CD14-positive monocyte (primary cell): ENCODE measurements at regions not wholly inside any gene's neighbourhood (a gene's known extent, or its start where the extent isn't known, plus 50 kb on each side); places are given as distances from the start of the nearest gene placed in this dataset.

Source experiments
- DNase-seq, 3 donors: peaks; one replicate each; pipeline ENCODE4 v3.0.0-alpha.2; 2011 to 2022
- H2AFZ ChIP-seq: 2 replicates; pipeline ENCODE4 v1.6.0; 2012; ENCODE audit warnings: mild to moderate bottlenecking, low read depth, low read length, inconsistent platforms; ENCODE audit not compliant: insufficient read depth, poor library complexity, severe bottlenecking
- H3K27ac ChIP-seq, 2 donors: 1 replicate in 1 of 2; 2 replicates in 1 of 2; pipeline ENCODE4 v1.5.1; 2012 to 2013; ENCODE audit warnings: low read length in 2 of 2, control low read depth in 1 of 2, inconsistent platforms in 1 of 2, low read depth in 1 of 2, mild to moderate bottlenecking in 1 of 2
- H3K27me3 ChIP-seq, 2 donors: one replicate each; pipeline versions ENCODE4 v1.6.0 to v1.6.1; 2011 to 2013; ENCODE audit warnings: low read length in 2 of 2; ENCODE audit not compliant: control insufficient read depth in 2 of 2, insufficient read depth in 2 of 2
- H3K36me3 ChIP-seq, 2 donors: replicated peaks in 1 of 2; 1 replicate in 1 of 2; 2 replicates in 1 of 2; pipeline versions ENCODE4 v1.5.1 to v1.6.1; 2012 to 2013; ENCODE audit warnings: low read length in 2 of 2, control low read depth in 1 of 2, inconsistent platforms in 1 of 2, mild to moderate bottlenecking in 1 of 2; ENCODE audit not compliant: insufficient read depth in 2 of 2, control insufficient read depth in 1 of 2
- H3K4me1 ChIP-seq, 2 donors: 1 replicate in 1 of 2; 2 replicates in 1 of 2; pipeline versions ENCODE4 v1.5.1 to v1.6.1; 2012 to 2013; ENCODE audit warnings: low read length in 2 of 2, control low read depth in 1 of 2, inconsistent platforms in 1 of 2, mild to moderate bottlenecking in 1 of 2, moderate library complexity in 1 of 2; ENCODE audit not compliant: insufficient read depth in 2 of 2, control insufficient read depth in 1 of 2
- H3K4me2 ChIP-seq: replicated peaks from 2 replicates; pipeline ENCODE3; 2012; ENCODE audit warnings: low read length, moderate library complexity, mild to moderate bottlenecking; ENCODE audit not compliant: poor library complexity, severe bottlenecking; ENCODE audit errors: extremely low read depth
- H3K4me3 ChIP-seq, 3 experiments: fragments of 200-600 bp in 1 of 3; sonication (generic) in 1 of 3; replicated peaks in 1 of 3; 1 replicate in 2 of 3; 2 replicates in 1 of 3; pipeline ENCODE4 v1.5.1; 2011 to 2013; ENCODE audit warnings: low read length in 3 of 3, mild to moderate bottlenecking in 3 of 3, control low read depth in 2 of 3, low read depth in 2 of 3, inconsistent platforms in 1 of 3, moderate library complexity in 1 of 3
- H3K79me2 ChIP-seq: 2 replicates; pipeline ENCODE4 v1.6.0; 2012; ENCODE audit warnings: mild to moderate bottlenecking, control low read depth, inconsistent platforms, low read length, moderate library complexity; ENCODE audit not compliant: insufficient read depth
- H3K9ac ChIP-seq: 2 replicates; pipeline ENCODE4 v1.6.0; 2017; ENCODE audit warnings: low read length, mild to moderate bottlenecking; ENCODE audit not compliant: insufficient read depth, poor library complexity, severe bottlenecking
- H3K9me3 ChIP-seq, 2 donors: replicated peaks in 1 of 2; 1 replicate in 1 of 2; 2 replicates in 1 of 2; pipeline versions ENCODE4 v1.5.1 to v1.6.1; 2012 to 2013; ENCODE audit warnings: low read length in 2 of 2, control low read depth in 1 of 2; ENCODE audit not compliant: control insufficient read depth in 1 of 2, insufficient read depth in 1 of 2
- H4K20me1 ChIP-seq: 2 replicates; pipeline ENCODE4 v1.6.0; 2012; ENCODE audit warnings: mild to moderate bottlenecking, low read length, control low read depth, moderate library complexity; ENCODE audit not compliant: insufficient read depth
- H3K27ac Mint-ChIP-seq, 7 donors: one replicate each; pipeline ENCODE4 v1.8.0; 2020; ENCODE audit warnings: mild to moderate bottlenecking in 7 of 7, mixed read lengths in 7 of 7, moderate library complexity in 6 of 7, inconsistent platforms in 2 of 7
- H3K27me3 Mint-ChIP-seq, 3 donors: one replicate each; pipeline ENCODE4 v1.8.0; 2021 to 2022; ENCODE audit warnings: low read depth in 3 of 3, mild to moderate bottlenecking in 3 of 3, mixed read lengths in 3 of 3, moderate library complexity in 3 of 3, inconsistent platforms in 1 of 3
- H3K36me3 Mint-ChIP-seq, 2 donors: one replicate each; pipeline ENCODE4 v1.8.0; 2020; ENCODE audit warnings: mixed read lengths in 2 of 2, inconsistent platforms in 1 of 2, mild to moderate bottlenecking in 1 of 2
- H3K4me1 Mint-ChIP-seq: one replicate; pipeline ENCODE4 v1.8.0; 2020; ENCODE audit warnings: mild to moderate bottlenecking, mixed read lengths
- H3K4me3 Mint-ChIP-seq, 2 donors: one replicate each; pipeline ENCODE4 v1.8.0; 2020; ENCODE audit warnings: mild to moderate bottlenecking in 2 of 2, mixed read lengths in 2 of 2, moderate library complexity in 1 of 2
- H3K9me3 Mint-ChIP-seq, 7 donors: one replicate each; pipeline ENCODE4 v1.8.0; 2020 to 2022; ENCODE audit warnings: mixed read lengths in 7 of 7, mild to moderate bottlenecking in 6 of 7, moderate library complexity in 6 of 7, inconsistent platforms in 2 of 7
- WGBS: methylation state at CpG from one replicate; pipeline ENCODE4 v1.1.5; 2013; ENCODE audit warnings: missing lambda C conversion rate; ENCODE audit not compliant: insufficient coverage; 5-methylcytosine and 5-hydroxymethylcytosine counted together
- intact Hi-C, 2 donors: fragments of 100-400 bp; cut with micrococcal nuclease; formaldehyde crosslinking; loops; one replicate each; pipeline versions ENCODE4 v1.15.0 to v1.15.1; 2023
- TF ChIP-seq, protein P1 (sequence below): fragments of 200-600 bp; IDR thresholded peaks from one replicate; pipeline ENCODE4 v1.8.0; 2022; ENCODE audit warnings: antibody characterized with exemption, mild to moderate bottlenecking

DNA sequence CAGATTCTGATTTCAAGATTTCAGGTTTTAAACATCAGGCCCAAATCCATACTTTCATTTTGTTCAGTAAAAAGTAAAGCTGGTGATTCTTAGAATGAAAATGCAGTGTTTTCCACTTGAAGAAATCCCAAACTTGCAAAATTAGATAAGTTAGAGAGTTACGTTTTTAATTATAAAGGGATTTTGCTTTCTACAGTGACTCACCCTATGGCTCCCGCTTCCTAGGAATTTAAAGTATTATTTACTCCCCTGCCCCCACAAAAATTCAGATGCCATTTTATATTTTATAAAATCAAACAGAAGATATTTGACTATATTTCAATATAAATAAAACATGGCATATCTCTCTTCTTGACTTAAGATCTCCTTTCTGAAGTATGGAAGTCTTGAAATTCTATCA lies 402.9 kb downstream of the ZSWIM6 start:
- intact Hi-C loops, result no loop called here
- no peaks in the 10 kb centered on the region for H3K79me2 ChIP-seq
- no CpG with 5 or more reads among the region's 2 CpGs for WGBS
- H3K4me1 Mint-ChIP-seq, result no peaks in the 10 kb centered on the region
- no peak overlapping the region for H3K4me3 ChIP-seq
- no peaks in the 10 kb centered on the region for H3K9me3 ChIP-seq
- no peak overlapping the region for H3K4me3 Mint-ChIP-seq
- peaks cover 5 to 14% (median 10%) of the 10 kb centered on the region in 3 donors for H3K27me3 Mint-ChIP-seq
- no peaks in the 10 kb centered on the region for H3K36me3 ChIP-seq
- no peaks in the 10 kb centered on the region for H3K4me1 ChIP-seq
- H3K9me3 Mint-ChIP-seq, result no peaks in the 10 kb centered on the region
- no peaks in the 10 kb centered on the region for H4K20me1 ChIP-seq
- H3K9ac ChIP-seq, result no peak overlapping the region
- no peak overlapping the region for H3K27ac ChIP-seq
- H3K36me3 Mint-ChIP-seq, result no peaks in the 10 kb centered on the region
- TF ChIP-seq, protein P1, sequence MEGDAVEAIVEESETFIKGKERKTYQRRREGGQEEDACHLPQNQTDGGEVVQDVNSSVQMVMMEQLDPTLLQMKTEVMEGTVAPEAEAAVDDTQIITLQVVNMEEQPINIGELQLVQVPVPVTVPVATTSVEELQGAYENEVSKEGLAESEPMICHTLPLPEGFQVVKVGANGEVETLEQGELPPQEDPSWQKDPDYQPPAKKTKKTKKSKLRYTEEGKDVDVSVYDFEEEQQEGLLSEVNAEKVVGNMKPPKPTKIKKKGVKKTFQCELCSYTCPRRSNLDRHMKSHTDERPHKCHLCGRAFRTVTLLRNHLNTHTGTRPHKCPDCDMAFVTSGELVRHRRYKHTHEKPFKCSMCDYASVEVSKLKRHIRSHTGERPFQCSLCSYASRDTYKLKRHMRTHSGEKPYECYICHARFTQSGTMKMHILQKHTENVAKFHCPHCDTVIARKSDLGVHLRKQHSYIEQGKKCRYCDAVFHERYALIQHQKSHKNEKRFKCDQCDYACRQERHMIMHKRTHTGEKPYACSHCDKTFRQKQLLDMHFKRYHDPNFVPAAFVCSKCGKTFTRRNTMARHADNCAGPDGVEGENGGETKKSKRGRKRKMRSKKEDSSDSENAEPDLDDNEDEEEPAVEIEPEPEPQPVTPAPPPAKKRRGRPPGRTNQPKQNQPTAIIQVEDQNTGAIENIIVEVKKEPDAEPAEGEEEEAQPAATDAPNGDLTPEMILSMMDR, result no peak
- no peak overlapping the region for H3K4me2 ChIP-seq
- H2AFZ ChIP-seq, result no peak overlapping the region
- no peaks in the 10 kb centered on the region for H3K27me3 ChIP-seq
- no peak overlapping the region for H3K27ac Mint-ChIP-seq
- no peak for DNase-seq

DNA sequence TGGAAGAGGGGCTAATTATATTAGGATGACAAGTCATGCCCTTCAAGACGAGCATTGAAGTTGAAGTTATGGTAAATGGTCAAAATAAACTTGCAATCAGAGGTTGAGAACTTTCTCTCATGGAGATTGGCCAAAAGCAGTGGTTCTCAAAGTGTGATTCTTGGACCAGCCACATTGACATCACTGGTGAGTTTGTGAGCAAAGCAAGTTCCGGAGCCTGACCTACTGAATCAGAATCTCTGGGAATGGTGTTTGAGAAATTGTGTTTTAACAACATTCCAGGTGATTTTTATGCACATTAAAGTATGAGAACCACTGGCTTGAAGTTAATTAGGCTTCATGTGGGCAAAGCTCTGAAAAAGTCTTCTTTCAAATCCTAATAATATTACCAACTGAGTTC lies 403.5 kb downstream of the ZSWIM6 start:
- no peak for DNase-seq
- Histone ChIP-seq H3K27ac (no peak overlapping the region), H4K20me1 (no peaks in the 10 kb centered on the region), H3K79me2 (no peaks in the 10 kb centered on the region), H3K4me1 (no peaks in the 10 kb centered on the region), H3K27me3 (no peaks in the 10 kb centered on the region), H3K36me3 (no peaks in the 10 kb centered on the region), H3K4me2 (no peak overlapping the region), H3K9me3 (no peaks in the 10 kb centered on the region), H2AFZ (no peak overlapping the region), H3K9ac (no peak overlapping the region), H3K4me3 (no peak overlapping the region)
- Mint-ChIP-seq H3K4me1 (no peaks in the 10 kb centered on the region), H3K36me3 (no peaks in the 10 kb centered on the region), H3K4me3 (no peak overlapping the region), H3K27ac (no peak overlapping the region), H3K27me3 (peaks cover 5 to 14% (median 10%) of the 10 kb centered on the region in 3 donors), H3K9me3 (no peaks in the 10 kb centered on the region)
- intact Hi-C loops, result no loop called here
- 89% methylated on average over 2 of the region's 2 CpGs for WGBS
- TF ChIP-seq, protein P1, result no peak
